Liver (tissue), 7 donors: ENCODE measurements at regions not wholly inside any gene's neighbourhood (a gene's known extent, or its start where the extent isn't known, plus 50 kb on each side); places are given as distances from the start of the nearest gene placed in this dataset.

ENCODE experiments used
- DNase-seq: peaks from one replicate; pipeline ENCODE4 v3.0.0-alpha.2; 2017; ENCODE audit warnings: low spot score
- H3K27ac ChIP-seq, 2 donors: one replicate each; pipeline ENCODE4 v1.7.0; 2013; ENCODE audit warnings: inconsistent platforms in 2 of 2, low read length in 2 of 2, control low read depth in 1 of 2, low read depth in 1 of 2, mild to moderate bottlenecking in 1 of 2
- H3K27me3 ChIP-seq, 4 donors: one replicate each; pipeline versions ENCODE4 v1.6.1 to v1.7.0; 2013; ENCODE audit warnings: low read length in 3 of 4, inconsistent platforms in 1 of 4, mild to moderate bottlenecking in 1 of 4, moderate library complexity in 1 of 4; ENCODE audit not compliant: control insufficient read depth in 4 of 4, insufficient read depth in 4 of 4
- H3K36me3 ChIP-seq, 4 donors: one replicate each; pipeline versions ENCODE4 v1.6.1 to v1.7.0; 2013; ENCODE audit warnings: low read length in 3 of 4, mild to moderate bottlenecking in 3 of 4, low read depth in 1 of 4, moderate library complexity in 1 of 4; ENCODE audit not compliant: control insufficient read depth in 4 of 4, insufficient read depth in 3 of 4
- H3K4me1 ChIP-seq, 4 donors: one replicate each; pipeline versions ENCODE4 v1.6.1 to v1.7.0; 2013; ENCODE audit warnings: low read length in 3 of 4, mild to moderate bottlenecking in 3 of 4, moderate library complexity in 1 of 4; ENCODE audit not compliant: control insufficient read depth in 4 of 4, insufficient read depth in 4 of 4
- H3K4me3 ChIP-seq, 3 donors: one replicate each; pipeline versions ENCODE4 v1.6.1 to v1.7.0; 2013; ENCODE audit warnings: low read length in 3 of 3, control low read depth in 1 of 3, low read depth in 1 of 3, mild to moderate bottlenecking in 1 of 3
- H3K9ac ChIP-seq, 2 donors: one replicate each; pipeline ENCODE4 v1.7.0; 2013; ENCODE audit warnings: low read length in 2 of 2, mild to moderate bottlenecking in 2 of 2, moderate library complexity in 2 of 2, control low read depth in 1 of 2, low read depth in 1 of 2
- H3K9me3 ChIP-seq, 4 donors: one replicate each; pipeline versions ENCODE4 v1.6.1 to v1.7.0; 2013; ENCODE audit warnings: low read length in 3 of 4; ENCODE audit not compliant: control insufficient read depth in 4 of 4
- EGR1 ChIP-seq, 2 donors: IDR thresholded peaks; 2 replicates each; pipeline ENCODE4 v1.6.1; 2016 to 2018; ENCODE audit warnings: antibody characterized with exemption in 2 of 2, low read depth in 2 of 2
- FOXA1 ChIP-seq: IDR thresholded peaks from 2 replicates; pipeline ENCODE4 v1.6.1; 2016; ENCODE audit warnings: antibody characterized with exemption
- FOXA2 ChIP-seq: IDR thresholded peaks from 2 replicates; pipeline ENCODE4 v1.6.1; 2016; ENCODE audit warnings: antibody characterized with exemption
- GABPA ChIP-seq, 2 donors: IDR thresholded peaks in 1 of 2; conservative IDR thresholded peaks in 1 of 2; 2 replicates each; pipeline ENCODE4 v1.6.1; 2016; ENCODE audit warnings: antibody characterized with exemption in 2 of 2, mild to moderate bottlenecking in 1 of 2, moderate library complexity in 1 of 2
- HNF4A ChIP-seq, 2 donors: conservative IDR thresholded peaks; 2 replicates each; pipeline ENCODE4 v1.6.1; 2016; ENCODE audit warnings: antibody characterized with exemption in 2 of 2, mild to moderate bottlenecking in 2 of 2
- HNF4G ChIP-seq: IDR thresholded peaks from 2 replicates; pipeline ENCODE4 v1.6.1; 2016; ENCODE audit warnings: antibody characterized with exemption
- JUND ChIP-seq, 2 donors: IDR thresholded peaks; 2 replicates each; pipeline ENCODE4 v1.6.1; 2016; ENCODE audit warnings: antibody characterized with exemption in 2 of 2
- NR2F2 ChIP-seq: IDR thresholded peaks from 2 replicates; pipeline ENCODE4 v1.6.1; 2016; ENCODE audit warnings: antibody characterized with exemption
- RAD21 ChIP-seq, 2 donors: IDR thresholded peaks; 2 replicates each; pipeline ENCODE4 v1.6.1; 2016; ENCODE audit warnings: antibody characterized with exemption in 2 of 2, mild to moderate bottlenecking in 2 of 2
- RXRA ChIP-seq, 2 donors: IDR thresholded peaks; 2 replicates each; pipeline ENCODE4 v1.6.1; 2017 to 2018; ENCODE audit warnings: antibody characterized with exemption in 2 of 2, mild to moderate bottlenecking in 1 of 2
- SP1 ChIP-seq: IDR thresholded peaks from 2 replicates; pipeline ENCODE4 v1.6.1; 2018; ENCODE audit warnings: antibody characterized with exemption, mild to moderate bottlenecking
- TAF1 ChIP-seq: conservative IDR thresholded peaks from 2 replicates; pipeline ENCODE4 v1.6.1; 2016; ENCODE audit warnings: antibody characterized with exemption, mild to moderate bottlenecking
- YY1 ChIP-seq: IDR thresholded peaks from 2 replicates; pipeline ENCODE4 v1.6.1; 2016; ENCODE audit warnings: antibody characterized with exemption, mild to moderate bottlenecking
- WGBS: extraction: QIAGEN DNeasy Blood & Tissue Kit; methylation state at CpG from one replicate; pipeline ENCODE4 v1.1.7; 2013; 5-methylcytosine and 5-hydroxymethylcytosine counted together
- TF ChIP-seq, protein P1 (sequence below): IDR thresholded peaks from 2 replicates; pipeline ENCODE4 v1.6.1; 2016; ENCODE audit warnings: antibody characterized with exemption, mild to moderate bottlenecking
- TF ChIP-seq, protein P2 (sequence below): IDR thresholded peaks from 2 replicates; pipeline ENCODE4 v1.6.1; 2016; ENCODE audit warnings: antibody characterized with exemption
- TF ChIP-seq, protein P3 (sequence below): IDR thresholded peaks from 2 replicates; pipeline ENCODE4 v1.6.1; 2016; ENCODE audit warnings: antibody characterized with exemption
- TF ChIP-seq, protein P4 (sequence below): IDR thresholded peaks from 2 replicates; pipeline ENCODE4 v1.6.1; 2016; ENCODE audit warnings: antibody characterized with exemption
- donor health status: healthy.
- donor health status: healthy.
- donor health status: healthy.
- donor health status: healthy.

DNA sequence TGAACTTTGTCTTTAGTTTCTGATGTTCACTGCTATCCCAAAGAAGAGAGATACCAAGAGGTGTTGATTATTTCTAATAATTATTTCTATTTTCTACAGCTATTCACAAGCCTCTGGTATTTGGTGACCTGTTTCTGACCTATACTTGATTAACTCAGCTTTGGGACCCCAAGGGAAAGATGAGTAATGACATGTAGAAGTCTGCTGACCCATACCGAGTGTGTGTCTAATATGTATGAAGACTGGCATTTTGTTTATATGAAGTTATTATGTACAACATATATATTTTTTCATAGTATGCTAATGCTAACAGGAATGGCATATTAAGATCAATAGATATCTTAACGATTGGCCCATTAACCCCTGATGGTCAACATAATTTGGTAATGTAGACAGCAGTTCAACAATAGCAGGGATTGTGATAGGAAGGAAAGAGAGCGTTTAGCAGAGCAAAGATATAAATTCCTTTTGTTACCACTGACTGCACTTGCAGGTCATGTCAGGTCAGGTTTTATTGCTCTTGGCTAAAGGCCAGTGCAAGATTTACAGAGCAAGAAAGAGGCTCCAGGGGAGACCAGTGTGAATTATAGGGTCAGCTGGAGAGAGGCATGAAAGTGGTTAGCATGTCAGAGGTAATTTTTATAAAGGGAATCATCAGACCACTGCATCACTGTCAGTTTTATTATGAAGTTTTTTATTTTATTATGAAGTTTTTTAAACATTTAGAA is 94.7 kb upstream of the DIPK2B start:
- H3K36me3 ChIP-seq, result no peaks in the 10 kb centered on the region
- no peak overlapping the region for H3K9ac ChIP-seq
- H3K9me3 ChIP-seq, result no peaks in the 10 kb centered on the region
- no peaks in the 10 kb centered on the region for H3K4me1 ChIP-seq
- peaks cover 0 to 6% (median 0%) of the 10 kb centered on the region in 4 donors for H3K27me3 ChIP-seq
- no peak overlapping the region for H3K27ac ChIP-seq
- no peak for TF ChIP-seq NR2F2
- TF ChIP-seq, protein P1, sequence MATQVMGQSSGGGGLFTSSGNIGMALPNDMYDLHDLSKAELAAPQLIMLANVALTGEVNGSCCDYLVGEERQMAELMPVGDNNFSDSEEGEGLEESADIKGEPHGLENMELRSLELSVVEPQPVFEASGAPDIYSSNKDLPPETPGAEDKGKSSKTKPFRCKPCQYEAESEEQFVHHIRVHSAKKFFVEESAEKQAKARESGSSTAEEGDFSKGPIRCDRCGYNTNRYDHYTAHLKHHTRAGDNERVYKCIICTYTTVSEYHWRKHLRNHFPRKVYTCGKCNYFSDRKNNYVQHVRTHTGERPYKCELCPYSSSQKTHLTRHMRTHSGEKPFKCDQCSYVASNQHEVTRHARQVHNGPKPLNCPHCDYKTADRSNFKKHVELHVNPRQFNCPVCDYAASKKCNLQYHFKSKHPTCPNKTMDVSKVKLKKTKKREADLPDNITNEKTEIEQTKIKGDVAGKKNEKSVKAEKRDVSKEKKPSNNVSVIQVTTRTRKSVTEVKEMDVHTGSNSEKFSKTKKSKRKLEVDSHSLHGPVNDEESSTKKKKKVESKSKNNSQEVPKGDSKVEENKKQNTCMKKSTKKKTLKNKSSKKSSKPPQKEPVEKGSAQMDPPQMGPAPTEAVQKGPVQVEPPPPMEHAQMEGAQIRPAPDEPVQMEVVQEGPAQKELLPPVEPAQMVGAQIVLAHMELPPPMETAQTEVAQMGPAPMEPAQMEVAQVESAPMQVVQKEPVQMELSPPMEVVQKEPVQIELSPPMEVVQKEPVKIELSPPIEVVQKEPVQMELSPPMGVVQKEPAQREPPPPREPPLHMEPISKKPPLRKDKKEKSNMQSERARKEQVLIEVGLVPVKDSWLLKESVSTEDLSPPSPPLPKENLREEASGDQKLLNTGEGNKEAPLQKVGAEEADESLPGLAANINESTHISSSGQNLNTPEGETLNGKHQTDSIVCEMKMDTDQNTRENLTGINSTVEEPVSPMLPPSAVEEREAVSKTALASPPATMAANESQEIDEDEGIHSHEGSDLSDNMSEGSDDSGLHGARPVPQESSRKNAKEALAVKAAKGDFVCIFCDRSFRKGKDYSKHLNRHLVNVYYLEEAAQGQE, result no peak
- no peak for TF ChIP-seq HNF4G
- TF ChIP-seq SP1, result no peak
- TF ChIP-seq, protein P2, sequence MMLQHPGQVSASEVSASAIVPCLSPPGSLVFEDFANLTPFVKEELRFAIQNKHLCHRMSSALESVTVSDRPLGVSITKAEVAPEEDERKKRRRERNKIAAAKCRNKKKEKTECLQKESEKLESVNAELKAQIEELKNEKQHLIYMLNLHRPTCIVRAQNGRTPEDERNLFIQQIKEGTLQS, result no peak
- TF ChIP-seq TAF1, result no peak
- no peak for TF ChIP-seq YY1
- no peak for TF ChIP-seq RAD21 (IDR thresholded peaks at IDR 0.05)
- TF ChIP-seq EGR1 (IDR thresholded peaks at IDR 0.05; ENCODE audit: low read depth in 2 of 2), result no peak
- no peak for TF ChIP-seq RXRA (IDR thresholded peaks at IDR 0.05)
- TF ChIP-seq, protein P3, sequence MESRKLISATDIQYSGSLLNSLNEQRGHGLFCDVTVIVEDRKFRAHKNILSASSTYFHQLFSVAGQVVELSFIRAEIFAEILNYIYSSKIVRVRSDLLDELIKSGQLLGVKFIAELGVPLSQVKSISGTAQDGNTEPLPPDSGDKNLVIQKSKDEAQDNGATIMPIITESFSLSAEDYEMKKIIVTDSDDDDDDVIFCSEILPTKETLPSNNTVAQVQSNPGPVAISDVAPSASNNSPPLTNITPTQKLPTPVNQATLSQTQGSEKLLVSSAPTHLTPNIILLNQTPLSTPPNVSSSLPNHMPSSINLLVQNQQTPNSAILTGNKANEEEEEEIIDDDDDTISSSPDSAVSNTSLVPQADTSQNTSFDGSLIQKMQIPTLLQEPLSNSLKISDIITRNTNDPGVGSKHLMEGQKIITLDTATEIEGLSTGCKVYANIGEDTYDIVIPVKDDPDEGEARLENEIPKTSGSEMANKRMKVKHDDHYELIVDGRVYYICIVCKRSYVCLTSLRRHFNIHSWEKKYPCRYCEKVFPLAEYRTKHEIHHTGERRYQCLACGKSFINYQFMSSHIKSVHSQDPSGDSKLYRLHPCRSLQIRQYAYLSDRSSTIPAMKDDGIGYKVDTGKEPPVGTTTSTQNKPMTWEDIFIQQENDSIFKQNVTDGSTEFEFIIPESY, result no peak
- 35% methylated on average over 3 of the region's 3 CpGs for WGBS
- no peak overlapping the region for H3K4me3 ChIP-seq
- DNase-seq, result no peak

DNA sequence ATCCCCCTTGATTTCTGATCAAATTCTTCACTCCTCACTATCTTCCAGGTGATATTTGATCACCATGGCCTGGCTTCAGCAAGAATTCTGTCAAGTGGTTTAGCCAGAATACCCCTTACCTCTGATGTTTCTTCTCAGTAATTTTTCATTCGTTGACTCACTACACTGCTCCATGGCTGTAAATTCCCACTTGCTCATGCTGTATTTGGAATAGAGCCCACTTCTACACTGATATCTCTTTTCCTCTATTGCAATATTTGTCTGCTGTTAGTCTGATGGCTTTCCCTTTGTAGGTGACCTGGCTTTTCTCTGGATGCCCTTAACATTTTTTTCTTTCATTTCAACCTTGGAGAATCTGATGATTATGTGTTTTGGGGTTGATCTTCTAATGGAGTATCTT is 73.9 kb upstream of the DIPK2B start:
- H3K4me3 ChIP-seq, result no peak overlapping the region
- no peak overlapping the region for H3K27ac ChIP-seq
- H3K9me3 ChIP-seq, result peaks cover 0 to 5% (median 2%) of the 10 kb centered on the region in 4 donors
- WGBS, result 2% methylated on average over 1 of the region's 1 CpG
- no peak overlapping the region for H3K9ac ChIP-seq
- no peak for DNase-seq
- no peaks in the 10 kb centered on the region for H3K4me1 ChIP-seq
- TF ChIP-seq NR2F2 (no peak), YY1 (no peak), RAD21 (IDR thresholded peaks at IDR 0.05) (no peak)
- no peaks in the 10 kb centered on the region for H3K27me3 ChIP-seq
- H3K36me3 ChIP-seq, result no peaks in the 10 kb centered on the region

DNA sequence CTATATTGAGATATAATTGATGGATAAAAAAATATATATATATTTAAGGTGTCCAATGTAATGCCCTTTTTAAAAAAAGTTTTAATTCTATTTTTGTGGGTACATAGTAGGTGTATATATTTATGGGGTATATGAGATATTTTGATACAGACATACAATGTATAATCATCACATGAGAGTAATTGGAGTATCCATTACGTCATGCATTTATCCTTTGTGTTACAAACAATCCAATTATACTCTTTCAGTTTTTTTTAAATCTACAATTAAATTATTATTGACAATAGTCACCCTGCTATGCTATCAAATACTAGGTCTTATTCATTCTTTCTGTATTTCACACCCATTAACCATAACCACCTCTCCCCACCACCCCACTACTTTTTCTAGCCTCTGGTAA is 66.3 kb upstream of the DIPK2B start:
- H3K9me3 ChIP-seq, result peaks cover 0 to 3% (median 0%) of the 10 kb centered on the region in 4 donors
- 94% methylated on average over 1 of the region's 1 CpG for WGBS
- no peak for DNase-seq
- no peaks in the 10 kb centered on the region for H3K27me3 ChIP-seq
- H3K9ac ChIP-seq, result no peak overlapping the region
- H3K36me3 ChIP-seq, result no peaks in the 10 kb centered on the region
- H3K4me1 ChIP-seq, result no peaks in the 10 kb centered on the region
- no peak overlapping the region for H3K4me3 ChIP-seq
- no peak overlapping the region for H3K27ac ChIP-seq
- TF ChIP-seq EGR1 (IDR thresholded peaks at IDR 0.05; ENCODE audit: low read depth in 2 of 2) (no peak), SP1 (no peak), GABPA (IDR thresholded peaks at IDR 0.05 in 1 of 2, conservative IDR thresholded peaks at IDR 0.05 in 1 of 2) (no peak), RAD21 (IDR thresholded peaks at IDR 0.05) (no peak), FOXA2 (no peak), TAF1 (no peak), HNF4A (conservative IDR thresholded peaks at IDR 0.05) (no peak), NR2F2 (no peak), RXRA (IDR thresholded peaks at IDR 0.05) (no peak), JUND (IDR thresholded peaks at IDR 0.05) (no peak), FOXA1 (no peak), YY1 (no peak), HNF4G (no peak)
- TF ChIP-seq, protein P4, sequence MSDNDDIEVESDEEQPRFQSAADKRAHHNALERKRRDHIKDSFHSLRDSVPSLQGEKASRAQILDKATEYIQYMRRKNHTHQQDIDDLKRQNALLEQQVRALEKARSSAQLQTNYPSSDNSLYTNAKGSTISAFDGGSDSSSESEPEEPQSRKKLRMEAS, result no peak
- TF ChIP-seq, protein P1, result no peak
- TF ChIP-seq, protein P2, result no peak
